DMS153 (cell line): ENCODE measurements at regions not wholly inside any gene's neighbourhood (a gene's known extent, or its start where the extent isn't known, plus 50 kb on each side); places are given as distances from the start of the nearest gene placed in this dataset.
A peak's percentile ranks its signal among the peaks of the same experiment; 100 is the strongest.
"Not testable (repeated sequence)": the region's sequence is repeated elsewhere in the genome, so short reads cannot be mapped to it uniquely, and the experiment has no call there.

Experiments used
- DNase-seq: peaks from one replicate; lab custom pipeline; 2025; lab: John Stamatoyannopoulos, UW

DNA sequence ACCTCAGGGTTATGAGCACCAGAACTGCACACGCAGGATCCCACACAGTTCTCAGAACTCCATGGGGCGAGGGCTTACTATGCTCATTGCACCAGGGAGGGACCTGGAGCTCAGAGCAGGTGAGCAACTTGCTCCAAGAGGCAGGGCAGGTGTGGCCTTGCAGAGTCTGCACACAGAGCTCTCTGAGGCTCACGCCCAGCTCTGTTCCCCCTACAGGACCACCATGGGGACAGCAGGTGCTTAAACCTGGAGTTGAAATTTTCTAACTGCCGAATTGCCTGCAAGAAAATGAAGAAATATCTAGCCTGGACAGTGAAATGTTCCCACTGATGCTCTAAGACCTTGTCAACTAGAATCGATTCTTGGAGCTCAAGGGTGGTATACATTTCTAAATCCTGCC, 49.9 kb upstream of the MSMB start:
- DNase-seq, result not testable (repeated sequence)

DNA sequence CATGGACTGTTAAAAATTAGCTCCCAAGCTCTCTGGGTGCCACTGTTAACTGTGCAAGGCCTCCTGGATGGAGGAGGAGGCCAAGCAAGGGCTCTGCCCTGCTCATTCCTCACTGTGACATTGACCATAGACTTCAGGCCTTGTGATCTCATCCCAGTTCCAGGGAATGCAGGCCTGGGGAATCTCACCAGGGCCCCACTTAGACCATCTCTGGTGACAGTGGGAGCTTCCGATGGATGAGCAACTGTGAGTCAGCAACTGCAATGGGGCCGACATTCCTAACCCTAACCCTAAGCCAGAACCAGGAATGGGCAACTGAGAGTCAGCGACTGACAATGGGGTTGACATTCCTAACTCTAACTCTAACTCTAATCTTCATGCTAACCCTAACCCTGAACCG, 50.4 kb upstream of the MSMB start:
- DNase-seq, result no peak

DNA sequence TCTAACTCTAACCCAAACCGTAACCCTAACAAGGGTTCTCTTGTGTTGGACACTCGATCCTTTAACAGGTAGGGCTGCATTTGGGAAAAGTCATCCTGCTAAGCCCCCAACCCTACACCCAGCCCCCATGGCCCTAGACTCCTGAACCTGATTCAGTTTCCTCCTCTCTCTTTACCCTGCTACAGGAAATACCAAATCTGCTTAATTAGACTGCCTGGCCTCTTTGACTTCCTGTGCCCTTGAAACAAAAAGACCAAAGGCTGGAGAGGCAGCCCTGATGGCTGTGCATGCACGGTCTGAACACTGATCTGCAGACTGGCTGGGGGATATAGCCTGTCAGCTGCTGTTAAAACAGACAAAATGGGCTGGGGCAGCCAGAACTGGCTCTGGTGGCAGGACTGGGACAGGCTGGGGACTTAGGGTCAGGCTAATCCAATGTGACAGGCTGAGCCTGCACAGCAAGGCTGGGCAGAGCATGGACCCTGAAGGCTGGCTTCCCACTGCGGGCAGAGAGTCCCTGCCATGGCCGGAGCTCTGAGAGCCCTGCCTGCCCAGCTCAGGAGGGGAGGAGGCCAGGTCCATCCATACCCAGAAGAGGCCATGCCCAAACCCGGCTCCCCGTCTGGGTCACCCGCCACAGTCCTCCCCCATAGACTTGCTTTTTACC, 51.0 kb upstream of the MSMB start:
- DNase-seq, result no peak

DNA sequence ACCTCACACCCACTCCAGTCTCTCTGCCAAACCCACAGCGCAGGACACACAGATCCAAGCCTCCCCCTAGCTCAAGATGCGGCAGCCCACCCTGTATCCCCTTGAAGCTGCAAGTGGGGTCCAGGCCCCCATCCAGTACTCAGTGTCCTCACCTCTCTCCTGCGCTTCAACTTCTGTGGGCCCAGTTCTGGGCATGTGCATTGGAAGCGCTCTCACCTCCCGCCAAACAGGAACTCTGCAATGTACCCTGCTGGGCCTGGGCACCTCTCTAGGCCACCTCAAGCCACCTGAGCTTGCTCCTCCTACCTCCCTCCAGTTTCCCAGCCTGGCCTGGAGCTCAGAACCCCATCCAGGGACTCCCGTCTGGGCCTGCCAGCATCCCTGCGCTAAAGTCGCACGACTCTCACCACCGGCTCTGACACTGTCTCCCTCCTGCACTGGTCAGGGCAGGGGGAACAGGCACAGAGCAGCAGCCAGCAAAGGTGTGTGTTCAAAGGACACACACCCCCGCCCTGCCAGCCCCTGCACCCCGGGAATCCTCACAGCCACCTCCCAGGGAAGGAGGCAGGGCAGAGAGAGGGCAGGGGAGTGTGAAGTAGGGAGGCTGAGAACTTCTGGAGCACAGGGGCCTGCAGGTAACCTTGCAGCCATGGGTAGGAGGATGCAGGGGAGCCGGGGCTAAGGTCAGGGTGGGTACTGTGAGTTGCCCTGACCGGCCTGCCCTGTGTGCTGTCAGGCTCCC, 51.7 kb upstream of the MSMB start:
- DNase-seq, result no peak

DNA sequence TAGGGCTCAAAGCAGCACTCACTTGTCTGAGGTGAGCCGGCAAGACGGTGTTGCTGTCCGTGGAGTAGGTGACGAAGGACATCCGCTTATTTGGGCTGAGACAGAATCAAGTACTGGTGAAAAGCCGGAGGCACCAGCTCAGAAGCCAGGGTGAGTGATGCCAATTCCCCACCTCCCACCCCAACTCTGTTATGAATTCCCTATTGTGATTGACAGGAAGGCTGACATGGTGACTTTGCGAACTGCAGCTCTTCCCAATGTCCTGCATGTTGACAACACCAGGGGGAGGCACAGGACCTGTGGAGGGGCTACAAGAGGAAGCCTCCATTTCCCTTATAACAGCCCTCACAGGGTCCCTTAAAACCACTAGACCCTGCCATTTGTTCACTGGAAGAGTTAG, 52.3 kb upstream of the MSMB start:
- DNase-seq, result no peak

DNA sequence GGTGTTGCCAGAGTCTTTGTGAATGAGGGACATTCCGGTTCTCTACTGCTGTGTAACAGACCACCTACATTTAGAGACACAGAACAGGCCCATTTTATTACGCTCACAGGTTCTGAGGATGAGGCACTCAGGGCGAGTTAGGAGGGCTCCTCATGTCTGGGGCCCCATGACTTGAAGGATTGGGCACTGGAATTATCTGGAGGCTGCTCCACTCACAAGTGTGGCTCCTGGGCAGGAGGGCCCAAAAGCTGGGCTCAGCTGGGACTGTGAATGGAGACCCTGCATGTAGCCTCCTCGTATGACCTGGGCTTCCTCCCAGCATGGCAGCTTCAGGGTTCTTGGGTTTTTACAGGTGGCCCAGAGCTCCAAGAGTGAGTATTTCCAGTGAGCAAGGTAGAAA, 52.9 kb upstream of the MSMB start:
- not testable (repeated sequence) for DNase-seq

DNA sequence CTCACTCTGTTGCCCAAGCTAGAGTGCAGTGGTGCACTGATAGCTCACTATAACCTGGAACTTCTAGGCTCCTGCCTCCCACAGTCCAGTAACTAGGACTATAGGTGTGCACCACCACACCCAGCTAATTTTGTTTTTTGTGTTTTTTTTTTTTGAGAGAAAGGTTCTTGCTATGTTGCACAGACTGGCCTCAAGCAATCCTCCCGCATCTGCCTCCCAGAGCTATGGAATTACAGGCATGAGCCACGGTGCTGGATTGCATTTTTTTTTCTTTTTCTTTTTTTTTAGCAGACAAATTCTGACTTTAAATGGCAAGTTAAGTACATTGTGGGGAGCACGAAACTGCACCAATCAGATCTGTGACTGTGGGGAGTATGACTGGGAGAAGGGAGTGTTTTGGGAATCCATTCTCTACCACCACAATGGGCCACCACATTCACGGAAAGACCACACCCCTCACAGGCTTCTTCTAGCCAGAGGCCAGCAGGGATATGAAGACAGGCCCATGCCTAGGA, 58.1 kb upstream of the MSMB start:
- no peak for DNase-seq

DNA sequence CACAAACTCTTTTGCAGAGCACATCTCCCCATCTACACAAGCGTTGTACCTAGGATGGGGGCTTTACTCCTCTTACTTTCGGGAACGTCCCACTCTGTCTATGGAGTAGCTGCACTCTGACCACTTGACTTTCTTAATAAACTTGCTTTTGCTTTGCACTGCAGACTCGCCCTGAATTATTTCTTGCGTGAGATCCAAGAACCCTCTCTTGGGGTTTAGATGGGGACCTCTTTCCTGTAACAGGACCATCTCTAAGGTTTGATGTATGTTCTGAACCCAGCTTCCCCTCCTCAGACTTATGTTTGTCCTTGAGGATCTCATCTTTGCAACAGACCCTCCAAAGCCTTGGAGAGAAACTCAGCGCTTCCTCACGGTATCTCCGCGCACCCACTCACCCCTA, 59.3 kb upstream of the MSMB start:
- DNase-seq, result not testable (repeated sequence)

DNA sequence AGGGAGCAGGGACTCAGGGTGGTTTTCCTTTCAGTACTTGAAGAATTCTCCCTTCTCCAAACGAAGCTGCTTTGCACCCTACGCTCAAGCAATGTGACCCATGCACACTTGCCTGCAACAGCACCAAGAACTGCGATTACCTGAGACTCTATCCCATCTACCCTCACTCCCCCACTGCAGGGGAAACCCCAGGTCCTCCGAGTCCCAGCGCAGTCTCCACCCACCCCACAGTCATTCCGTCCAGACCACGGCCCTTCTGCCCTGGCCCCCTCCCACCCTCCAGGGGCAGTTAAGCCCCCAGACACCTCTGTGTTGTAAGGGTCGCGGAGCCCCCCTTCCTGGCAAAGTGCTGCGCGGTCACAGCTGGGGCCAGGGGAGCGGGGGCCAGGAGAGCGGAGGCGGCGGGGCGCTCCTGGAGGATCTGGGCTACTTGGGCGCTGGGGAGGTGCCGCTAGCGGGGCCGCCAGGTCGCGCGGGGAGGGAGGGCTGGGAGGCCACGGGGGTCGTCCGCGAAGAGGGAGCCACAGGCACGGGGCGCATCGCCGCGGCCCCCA, 59.9 kb upstream of the MSMB start:
- DNase-seq, result not testable (repeated sequence)

DNA sequence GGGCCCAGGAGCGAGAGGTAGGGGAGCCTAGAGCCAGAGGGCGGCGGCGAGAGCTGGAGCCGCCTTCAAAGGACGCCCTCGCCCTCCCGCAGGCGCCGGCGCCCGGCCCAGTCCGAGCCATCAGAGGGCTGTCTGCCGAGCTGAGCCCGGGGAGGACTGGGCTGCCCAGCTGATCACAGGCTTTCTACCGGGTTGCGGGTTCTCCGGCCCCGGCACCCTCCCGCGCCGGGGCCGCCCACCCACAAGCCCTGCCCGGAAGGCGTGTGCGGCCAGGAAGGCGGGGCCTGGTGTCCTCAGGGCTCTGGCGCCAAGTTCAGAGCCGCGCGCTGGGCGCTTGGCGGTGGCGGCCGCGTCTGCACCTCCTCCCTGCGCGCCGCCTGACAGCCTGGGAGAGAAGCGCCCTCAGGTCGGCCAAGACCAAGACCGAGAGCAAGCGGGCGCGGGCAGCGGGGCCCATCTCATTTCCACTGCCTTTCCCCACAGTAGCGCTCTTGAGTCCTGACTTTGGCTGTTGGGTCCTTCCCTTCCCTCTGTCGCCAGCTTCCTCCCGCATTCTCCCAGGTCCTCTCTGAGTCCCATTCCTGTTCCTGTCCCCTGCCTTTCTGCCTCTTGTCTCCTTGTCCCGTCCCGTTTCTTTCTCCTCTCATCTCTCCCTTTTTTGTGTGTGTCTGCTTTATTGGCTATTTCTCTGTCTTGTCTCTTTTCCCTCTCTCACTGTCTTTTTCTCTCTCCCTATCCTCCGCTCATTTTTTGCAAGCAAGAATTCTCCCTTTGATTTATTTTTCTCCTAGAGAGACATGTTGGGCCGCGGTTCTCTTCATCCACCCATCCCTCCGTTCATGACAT, 60.6 kb upstream of the MSMB start:
- DNase-seq, result peak; percentile 25

DNA sequence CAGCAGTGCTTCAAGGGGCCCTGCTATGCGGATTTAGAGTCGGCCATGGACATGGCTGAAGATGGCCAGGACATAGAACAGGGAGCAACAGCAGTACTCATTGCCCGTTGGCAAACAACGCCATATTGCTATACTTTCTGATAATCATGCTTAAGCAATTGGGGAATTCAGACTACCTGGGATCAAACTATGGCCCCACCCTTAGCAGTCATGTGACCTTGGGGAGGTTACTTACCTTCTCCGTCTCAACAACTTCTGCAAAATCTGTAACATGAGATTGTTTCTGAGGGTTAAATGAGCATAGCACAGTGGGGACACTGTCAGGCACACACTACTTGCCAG, 62.1 kb upstream of the MSMB start:
- DNase-seq, result not testable (repeated sequence)

DNA sequence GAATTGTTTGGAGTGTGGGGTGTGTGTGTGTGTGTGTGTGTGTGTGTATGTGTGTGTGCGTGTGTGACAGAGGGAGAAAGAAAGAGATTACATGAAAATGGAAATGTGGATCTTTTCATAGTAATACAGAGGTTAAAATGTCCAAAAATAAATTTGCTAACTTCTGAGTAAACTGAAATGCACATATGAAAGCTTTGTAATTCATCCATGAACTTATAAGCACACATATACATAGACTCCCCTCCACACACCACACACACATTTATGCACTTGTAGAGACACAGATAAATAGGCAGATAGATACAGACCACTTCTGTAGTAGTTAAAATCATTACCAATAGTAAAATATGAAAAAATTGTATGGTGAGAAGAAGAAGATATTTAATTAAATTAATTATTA, 108.2 kb upstream of the MSMB start:
- not testable (repeated sequence) for DNase-seq

DNA sequence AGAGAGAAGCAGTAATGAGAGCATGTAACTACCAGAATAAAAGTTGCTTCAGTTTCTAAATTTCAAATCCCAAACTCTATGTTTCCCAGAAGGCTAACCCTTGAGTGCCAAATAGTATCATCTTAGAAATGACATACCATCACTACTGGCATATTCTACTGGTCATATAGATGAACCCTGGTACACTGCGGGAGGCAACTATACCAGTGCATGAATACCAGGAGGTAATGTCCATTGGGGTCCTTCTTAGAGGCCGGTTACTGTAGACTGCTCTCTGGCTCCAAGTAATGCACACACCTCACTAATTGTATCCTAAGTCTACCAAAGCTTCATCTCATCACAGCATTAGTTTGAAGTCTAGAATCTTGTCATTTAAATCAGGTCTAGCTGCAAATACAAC, 108.6 kb upstream of the MSMB start:
- not testable (repeated sequence) for DNase-seq

DNA sequence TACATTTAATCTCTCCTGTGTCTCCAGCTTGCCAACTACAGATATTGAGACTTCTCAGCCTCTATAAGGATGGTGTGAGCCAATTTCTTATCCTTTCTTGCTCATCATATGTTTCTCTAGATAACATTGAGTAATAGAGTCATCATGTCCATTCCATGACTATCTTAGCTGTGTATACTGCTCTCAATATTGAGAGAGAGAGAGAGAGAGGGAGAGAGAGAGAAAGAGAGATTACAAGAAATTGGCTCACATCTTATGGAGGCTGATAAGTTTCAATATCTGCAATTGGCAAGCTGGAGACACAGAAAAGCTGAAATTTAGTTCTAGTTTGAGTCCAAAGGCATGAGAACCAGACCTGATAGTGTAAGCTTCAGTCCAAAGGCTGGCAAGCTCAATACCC, 110.8 kb upstream of the MSMB start:
- DNase-seq, result not testable (repeated sequence)

DNA sequence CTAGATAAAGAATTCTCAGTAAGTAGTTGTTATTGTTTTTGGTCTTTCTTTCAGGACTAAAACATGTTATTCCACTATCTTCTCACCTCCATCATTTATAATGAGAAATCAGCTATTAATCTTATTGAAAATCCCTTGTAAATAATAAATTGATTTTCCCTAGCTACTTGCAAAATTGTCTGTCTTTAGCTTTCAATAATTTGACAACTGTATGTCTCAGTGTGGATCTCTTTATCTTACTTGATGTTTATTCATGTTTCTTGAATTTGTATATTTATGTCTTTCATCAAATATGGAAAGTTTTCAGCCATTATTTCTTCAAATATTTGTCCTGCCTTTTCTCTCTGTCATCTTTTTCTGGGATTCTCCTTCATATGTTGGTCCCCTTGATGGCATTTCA, 117.1 kb upstream of the ANTXRL start:
- DNase-seq, result no peak

DNA sequence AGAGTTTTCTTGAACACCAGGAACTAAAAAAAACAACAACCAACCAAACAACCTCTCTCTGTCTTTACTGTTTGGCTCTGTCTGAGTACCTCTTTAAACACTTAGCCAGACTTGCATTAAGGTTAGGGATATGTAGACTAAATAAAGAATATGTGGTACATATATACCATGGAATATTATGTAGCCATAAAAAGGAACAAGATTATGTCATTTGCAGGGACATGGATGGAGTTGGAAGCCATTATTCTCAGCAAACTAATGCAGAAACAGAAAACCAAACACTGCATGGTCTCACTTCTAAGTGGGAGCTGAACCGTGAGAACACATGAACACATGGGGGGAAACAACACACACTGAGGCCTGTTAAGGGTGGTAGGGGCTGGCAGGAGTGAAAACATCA, 116.0 kb upstream of the ANTXRL start:
- DNase-seq, result no peak

DNA sequence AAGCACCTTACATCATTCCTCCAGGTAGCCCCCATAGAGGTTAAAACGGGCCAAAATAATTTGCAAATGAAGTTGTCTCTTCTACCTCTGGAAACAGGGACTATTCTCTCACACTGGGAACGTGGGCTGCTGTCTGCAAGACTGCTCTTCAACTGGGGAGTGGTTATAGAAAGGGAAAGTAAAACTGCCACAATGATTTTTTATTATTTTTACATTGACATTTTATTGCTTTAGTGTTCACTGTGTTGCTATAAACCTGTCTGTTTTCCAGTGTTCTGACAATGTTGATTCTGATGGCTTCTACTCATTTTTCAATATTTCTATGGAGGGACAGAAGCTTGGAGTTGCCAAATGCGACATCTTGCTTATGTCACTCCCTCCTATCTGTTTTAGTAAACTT, 115.1 kb upstream of the ANTXRL start:
- DNase-seq, result no peak

DNA sequence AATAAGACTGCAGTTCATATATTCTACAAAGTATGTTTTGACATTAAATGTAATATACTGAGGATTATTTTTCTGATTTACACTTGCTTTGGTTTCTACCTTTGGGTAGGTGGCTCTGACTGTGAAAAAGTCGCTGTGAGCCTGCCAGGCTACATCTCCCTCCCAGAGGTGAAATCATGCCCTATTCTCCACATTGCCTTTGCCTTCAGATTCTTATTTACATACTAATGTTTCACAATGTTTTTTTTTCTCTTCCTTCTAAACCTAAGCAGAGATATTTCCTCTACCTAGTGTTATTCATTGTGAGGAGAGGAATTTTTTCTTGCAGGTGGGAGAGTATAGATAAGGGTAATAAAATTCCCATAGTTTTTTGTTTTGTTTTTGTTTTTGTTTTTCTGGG, 111.5 kb upstream of the ANTXRL start:
- no peak for DNase-seq

DNA sequence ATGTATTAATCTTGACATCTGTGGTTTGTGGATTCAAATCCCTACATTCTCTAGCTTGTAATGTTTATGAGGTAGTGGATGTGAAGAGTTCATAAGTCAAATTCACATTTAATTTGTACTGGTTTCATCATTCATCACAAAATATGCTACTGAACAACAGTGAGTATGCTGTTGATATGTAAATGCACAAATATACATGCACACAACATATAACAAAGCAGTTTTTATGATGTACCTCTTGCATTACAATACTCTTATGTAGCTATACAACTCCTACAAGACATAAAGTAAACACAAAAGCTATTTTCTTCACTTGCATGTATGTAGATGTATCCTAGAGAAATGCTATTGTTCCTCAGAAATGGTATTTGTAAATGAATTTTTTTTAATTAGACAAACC, 111.0 kb upstream of the ANTXRL start:
- no peak for DNase-seq

DNA sequence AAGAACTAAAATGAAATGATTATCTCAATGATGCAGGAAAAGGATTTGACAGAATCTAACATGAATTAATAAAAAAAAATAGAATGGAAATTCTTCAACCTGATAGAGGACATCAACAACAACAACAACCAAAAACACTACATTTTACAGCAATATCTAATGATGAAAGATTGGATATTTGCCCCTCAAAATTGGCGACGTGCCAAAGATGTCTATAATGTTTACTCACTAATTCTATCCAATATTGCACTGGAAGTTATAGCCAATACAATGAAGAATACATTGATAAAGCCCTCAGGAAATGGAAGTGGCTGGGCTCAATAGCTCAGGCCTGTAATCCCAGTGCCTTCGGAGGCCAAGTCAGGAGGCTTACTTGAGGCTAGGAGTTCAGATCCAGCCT, 99.4 kb upstream of the ANTXRL start:
- not testable (repeated sequence) for DNase-seq

DNA sequence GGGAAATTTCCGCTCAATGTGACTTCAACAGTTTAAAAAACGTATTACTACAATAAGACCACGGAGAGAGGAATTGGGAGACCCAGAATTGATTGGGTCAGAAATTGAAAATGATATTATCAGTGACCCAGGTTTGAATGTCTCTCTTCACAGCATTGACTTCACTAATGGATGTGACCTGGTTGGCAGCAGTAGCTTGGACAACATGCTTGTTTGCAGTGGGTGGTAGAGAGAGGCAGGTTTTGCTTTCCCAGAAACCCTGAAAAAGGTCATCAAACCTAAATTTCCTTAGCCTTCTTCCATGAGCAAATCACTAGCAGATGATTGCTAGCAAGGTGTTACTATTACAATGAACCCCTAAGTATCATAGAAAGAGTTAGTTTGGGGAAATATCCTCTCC, 89.7 kb upstream of the ANTXRL start:
- DNase-seq, result no peak

DNA sequence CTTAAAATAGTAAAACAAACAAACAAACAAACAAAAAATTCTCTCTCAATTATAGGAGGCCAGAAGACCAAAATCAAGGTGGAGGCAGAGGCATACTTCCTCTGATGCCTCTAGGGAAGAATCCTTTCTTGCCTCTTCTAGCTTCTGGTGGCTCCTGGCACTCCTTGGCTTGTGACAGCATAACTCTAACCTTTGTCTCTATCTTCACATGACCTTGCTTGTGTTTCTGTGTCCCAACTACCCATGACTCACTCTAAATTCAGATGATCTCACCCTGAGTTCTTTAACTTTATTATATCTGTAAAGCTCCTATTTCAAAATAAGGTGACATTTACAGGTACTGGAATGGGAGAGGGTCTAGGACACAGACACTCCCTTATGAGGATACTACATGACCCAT, 88.3 kb upstream of the ANTXRL start:
- DNase-seq, result no peak

DNA sequence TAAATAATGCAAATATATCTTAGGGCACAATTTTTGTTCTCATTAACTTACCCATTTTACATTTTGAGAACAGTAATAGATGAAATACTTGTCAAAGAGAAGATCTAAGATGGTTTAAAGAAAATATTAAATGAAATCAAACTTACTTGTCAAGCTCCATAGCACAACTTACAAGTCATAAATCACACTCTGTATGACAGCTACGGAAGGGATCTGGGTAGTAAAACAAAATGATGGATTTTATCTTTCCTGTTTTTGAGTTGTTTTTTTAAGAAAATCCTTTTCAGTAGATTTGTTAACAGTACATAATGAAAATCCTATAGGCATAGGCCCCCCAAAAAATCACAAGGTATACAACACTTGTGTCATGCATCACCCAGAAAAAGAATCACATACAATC, 84.4 kb upstream of the ANTXRL start:
- not testable (repeated sequence) for DNase-seq
